Suprapubic skin (tissue), 4 donors: ENCODE measurements at regions not wholly inside any gene's neighbourhood (a gene's known extent, or its start where the extent isn't known, plus 50 kb on each side); places are given as distances from the start of the nearest gene placed in this dataset.

Experiments
- DNase-seq, 2 donors: peaks; one replicate each; pipeline ENCODE4 v3.0.0-alpha.2; 2019; ENCODE audit warnings: low spot score in 2 of 2
- H3K27ac ChIP-seq: fragments of 200-600 bp; sonication (generic); one replicate; pipeline ENCODE4 v1.5.1; 2019
- H3K27me3 ChIP-seq: fragments of 200-600 bp; sonication (generic); one replicate; pipeline ENCODE4 v1.5.1; 2019
- H3K36me3 ChIP-seq: fragments of 200-600 bp; sonication (generic); one replicate; pipeline ENCODE4 v1.5.1; 2019
- H3K4me1 ChIP-seq: fragments of 200-600 bp; sonication (generic); one replicate; pipeline ENCODE4 v1.5.1; 2019
- H3K4me3 ChIP-seq: fragments of 200-600 bp; sonication (generic); one replicate; pipeline ENCODE4 v1.5.1; 2019; ENCODE audit warnings: mild to moderate bottlenecking
- H3K9me3 ChIP-seq: fragments of 200-600 bp; sonication (generic); one replicate; pipeline ENCODE4 v1.5.1; 2019
- EP300 ChIP-seq: sonication (generic); formaldehyde crosslinking; IDR thresholded peaks from one replicate; pipeline ENCODE4 v1.6.1; 2017; ENCODE audit warnings: antibody characterized with exemption
- POLR2A ChIP-seq, 2 donors: fragments of 450-650 bp; IDR thresholded peaks; one replicate each; pipeline ENCODE4 v1.6.1; 2017; ENCODE audit warnings: antibody characterized with exemption in 2 of 2, mild to moderate bottlenecking in 2 of 2, moderate library complexity in 2 of 2
- POLR2AphosphoS5 ChIP-seq, 3 donors: sonication (generic); formaldehyde crosslinking; IDR thresholded peaks; one replicate each; pipeline ENCODE4 v1.6.1; 2017; ENCODE audit warnings: antibody characterized with exemption in 3 of 3
- WGBS: methylation state at CpG from one replicate; pipeline ENCODE4 v1.1.5; 2018; 5-methylcytosine and 5-hydroxymethylcytosine counted together
- TF ChIP-seq, protein P1 (sequence below), 2 donors: fragments of 200-600 bp in 1 of 2; fragments of 450-650 bp in 1 of 2; sonication (generic) in 1 of 2; IDR thresholded peaks; one replicate each; pipeline ENCODE4 v1.5.1; 2016 to 2019; ENCODE audit warnings: antibody characterized with exemption in 2 of 2, mild to moderate bottlenecking in 1 of 2, moderate library complexity in 1 of 2

DNA sequence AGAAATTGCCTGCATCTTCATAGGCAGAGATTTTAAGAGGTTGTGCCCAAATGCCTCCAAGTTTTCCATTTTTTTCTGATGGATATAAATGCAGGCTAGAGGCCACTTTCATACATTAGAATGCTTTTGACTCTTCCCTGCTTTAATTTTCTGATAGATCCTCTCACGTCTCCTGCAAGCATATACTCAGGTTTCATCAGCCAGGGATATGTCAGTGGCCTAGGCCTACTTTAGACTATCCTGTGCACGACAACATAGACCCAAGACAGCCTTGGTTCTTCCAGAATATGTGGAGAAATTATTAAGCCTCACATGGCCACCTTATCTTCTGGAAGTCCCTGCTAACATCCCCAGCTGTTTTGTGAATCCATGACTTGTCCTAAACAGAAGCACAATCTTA, 415.9 kb downstream of the TDRD15 start:
- peaks cover 14% of the 10 kb centered on the region for H3K9me3 ChIP-seq
- H3K27me3 ChIP-seq: no peaks in the 10 kb centered on the region
- H3K36me3 ChIP-seq: no peaks in the 10 kb centered on the region
- 93% methylated on average over 2 of the region's 2 CpGs for WGBS
- no peak for DNase-seq
- no peak overlapping the region for H3K4me3 ChIP-seq
- TF ChIP-seq, protein P1, sequence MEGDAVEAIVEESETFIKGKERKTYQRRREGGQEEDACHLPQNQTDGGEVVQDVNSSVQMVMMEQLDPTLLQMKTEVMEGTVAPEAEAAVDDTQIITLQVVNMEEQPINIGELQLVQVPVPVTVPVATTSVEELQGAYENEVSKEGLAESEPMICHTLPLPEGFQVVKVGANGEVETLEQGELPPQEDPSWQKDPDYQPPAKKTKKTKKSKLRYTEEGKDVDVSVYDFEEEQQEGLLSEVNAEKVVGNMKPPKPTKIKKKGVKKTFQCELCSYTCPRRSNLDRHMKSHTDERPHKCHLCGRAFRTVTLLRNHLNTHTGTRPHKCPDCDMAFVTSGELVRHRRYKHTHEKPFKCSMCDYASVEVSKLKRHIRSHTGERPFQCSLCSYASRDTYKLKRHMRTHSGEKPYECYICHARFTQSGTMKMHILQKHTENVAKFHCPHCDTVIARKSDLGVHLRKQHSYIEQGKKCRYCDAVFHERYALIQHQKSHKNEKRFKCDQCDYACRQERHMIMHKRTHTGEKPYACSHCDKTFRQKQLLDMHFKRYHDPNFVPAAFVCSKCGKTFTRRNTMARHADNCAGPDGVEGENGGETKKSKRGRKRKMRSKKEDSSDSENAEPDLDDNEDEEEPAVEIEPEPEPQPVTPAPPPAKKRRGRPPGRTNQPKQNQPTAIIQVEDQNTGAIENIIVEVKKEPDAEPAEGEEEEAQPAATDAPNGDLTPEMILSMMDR (IDR thresholded peaks at IDR 0.05): no peak
- TF ChIP-seq POLR2A (IDR thresholded peaks at IDR 0.05) (no peak), EP300 (no peak), POLR2AphosphoS5 (IDR thresholded peaks at IDR 0.05) (no peak)
- no peak overlapping the region for H3K27ac ChIP-seq
- H3K4me1 ChIP-seq: no peaks in the 10 kb centered on the region

DNA sequence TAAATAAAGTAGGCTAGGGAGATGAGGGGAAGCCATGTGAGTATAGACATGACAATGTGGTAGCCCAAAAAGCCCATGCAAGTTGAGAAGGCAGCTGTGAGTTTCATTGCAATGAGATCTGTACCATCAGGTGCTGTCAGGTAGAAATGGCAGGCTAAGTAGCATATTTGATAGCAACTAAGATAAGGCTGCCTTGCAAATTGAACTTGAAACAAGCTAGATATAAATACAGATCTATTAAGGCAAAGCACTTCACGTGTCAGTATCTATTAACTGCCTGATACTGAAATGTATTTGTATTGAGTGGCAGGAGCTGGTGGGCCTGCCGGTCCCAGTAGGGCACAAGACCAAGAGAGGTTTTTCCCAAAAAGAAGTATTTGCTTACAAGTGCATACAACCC, 419.9 kb downstream of the TDRD15 start:
- Histone ChIP-seq H3K27ac (no peak overlapping the region), H3K4me1 (no peaks in the 10 kb centered on the region), H3K4me3 (no peak overlapping the region), H3K36me3 (no peaks in the 10 kb centered on the region), H3K27me3 (no peaks in the 10 kb centered on the region), H3K9me3 (no peaks in the 10 kb centered on the region)
- 77% methylated on average over 2 of the region's 2 CpGs for WGBS
- no peak for DNase-seq
- TF ChIP-seq, protein P1 (IDR thresholded peaks at IDR 0.05): no peak
- TF ChIP-seq POLR2A (IDR thresholded peaks at IDR 0.05) (no peak), POLR2AphosphoS5 (IDR thresholded peaks at IDR 0.05) (no peak), EP300 (no peak)

DNA sequence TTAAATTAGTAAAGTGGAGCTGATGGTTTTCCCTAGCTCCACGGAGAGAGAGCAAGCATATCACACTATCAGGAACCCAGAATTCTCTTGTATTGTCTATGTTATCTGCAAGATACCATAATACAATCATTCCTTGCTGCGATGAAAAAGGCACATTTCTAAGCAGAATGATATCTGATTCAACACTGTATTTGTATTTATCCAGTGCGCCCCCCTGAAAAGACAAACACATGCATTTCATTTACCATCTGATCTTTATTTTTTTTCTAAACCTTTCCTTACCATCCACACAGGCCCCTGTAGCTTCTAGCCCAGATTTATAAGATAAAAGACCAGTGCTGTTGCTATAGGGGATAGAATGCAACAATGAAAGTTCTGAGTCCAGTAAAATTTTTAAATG, 420.6 kb downstream of the TDRD15 start:
- Histone ChIP-seq H3K4me3 (no peak overlapping the region), H3K36me3 (no peaks in the 10 kb centered on the region), H3K4me1 (no peaks in the 10 kb centered on the region), H3K27ac (no peak overlapping the region), H3K9me3 (no peaks in the 10 kb centered on the region), H3K27me3 (no peaks in the 10 kb centered on the region)
- no peak for DNase-seq
- TF ChIP-seq POLR2A (IDR thresholded peaks at IDR 0.05): no peak
- TF ChIP-seq POLR2AphosphoS5 (IDR thresholded peaks at IDR 0.05): no peak
- TF ChIP-seq EP300: no peak
- TF ChIP-seq, protein P1 (IDR thresholded peaks at IDR 0.05): no peak
- 80% methylated on average over 3 of the region's 3 CpGs for WGBS

DNA sequence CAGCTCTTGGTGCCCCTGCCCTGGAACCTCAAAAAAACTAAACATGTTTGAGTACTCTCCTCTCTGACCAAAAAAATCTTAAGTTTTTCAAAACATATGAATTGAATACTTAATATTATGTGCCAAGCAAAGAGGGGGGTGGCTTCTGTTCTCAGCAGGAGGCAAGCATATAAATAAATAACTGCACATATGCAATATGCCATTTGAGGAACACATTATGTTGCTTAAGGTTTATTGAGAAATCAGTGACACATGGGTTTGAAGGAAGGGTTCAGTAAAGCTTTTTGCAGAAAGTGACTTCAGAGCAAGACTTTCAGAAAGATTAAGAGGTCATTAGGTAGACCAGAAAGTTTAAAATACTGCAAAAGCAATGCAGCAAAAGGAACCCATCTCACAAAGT, 429.2 kb downstream of the TDRD15 start:
- Histone ChIP-seq H3K4me3 (no peak overlapping the region), H3K36me3 (no peaks in the 10 kb centered on the region), H3K27me3 (no peaks in the 10 kb centered on the region), H3K27ac (no peak overlapping the region), H3K4me1 (no peaks in the 10 kb centered on the region), H3K9me3 (no peaks in the 10 kb centered on the region)
- TF ChIP-seq, protein P1 (IDR thresholded peaks at IDR 0.05): no peak
- TF ChIP-seq POLR2A (IDR thresholded peaks at IDR 0.05) (no peak), POLR2AphosphoS5 (IDR thresholded peaks at IDR 0.05) (no peak), EP300 (no peak)
- DNase-seq: no peak

DNA sequence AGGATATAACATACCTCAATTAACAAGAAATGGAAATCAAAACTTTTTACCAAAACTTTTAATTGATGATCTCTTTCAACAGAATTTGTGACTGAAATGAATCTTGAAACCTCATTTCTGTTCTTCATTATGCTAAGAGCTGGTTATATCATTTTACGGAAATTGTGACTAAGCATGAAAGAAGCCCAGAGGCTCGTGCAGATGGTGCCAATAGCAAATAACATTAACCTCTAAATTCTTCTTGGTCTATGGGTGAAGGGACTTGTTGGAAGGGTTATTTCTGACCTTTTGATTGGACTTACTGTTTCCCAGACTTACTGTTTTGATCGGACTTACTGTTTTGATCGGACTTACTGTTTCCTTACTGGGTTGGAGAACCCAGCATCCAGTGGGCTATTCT, 435.6 kb downstream of the TDRD15 start:
- Histone ChIP-seq H3K9me3 (no peaks in the 10 kb centered on the region), H3K4me3 (no peak overlapping the region), H3K4me1 (no peaks in the 10 kb centered on the region), H3K27ac (no peak overlapping the region), H3K27me3 (no peaks in the 10 kb centered on the region), H3K36me3 (no peaks in the 10 kb centered on the region)
- TF ChIP-seq POLR2A (IDR thresholded peaks at IDR 0.05): no peak
- 68% methylated on average over 4 of the region's 4 CpGs for WGBS
- DNase-seq: no peak

DNA sequence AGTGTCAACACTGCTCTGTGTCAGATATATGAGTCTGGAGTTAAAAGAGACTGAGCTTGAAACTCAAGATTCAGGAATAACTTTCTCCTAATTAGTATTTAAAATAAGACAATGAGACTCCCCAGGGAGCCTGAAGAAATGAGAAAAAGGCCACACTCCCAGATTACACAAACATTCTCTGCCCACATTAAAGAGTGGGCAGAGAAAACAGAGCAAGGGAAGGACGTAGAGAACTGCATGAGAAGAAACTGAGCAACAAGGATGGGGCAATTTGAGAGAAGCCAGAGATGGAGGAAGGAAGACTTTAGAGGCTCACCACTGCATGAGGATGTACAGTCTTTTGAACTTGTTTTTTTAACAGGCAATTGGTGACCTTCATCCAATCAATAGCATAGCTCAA, 438.2 kb downstream of the TDRD15 start:
- Histone ChIP-seq H3K27me3 (no peaks in the 10 kb centered on the region), H3K4me1 (no peaks in the 10 kb centered on the region), H3K4me3 (no peak overlapping the region), H3K9me3 (no peaks in the 10 kb centered on the region), H3K27ac (no peak overlapping the region), H3K36me3 (no peaks in the 10 kb centered on the region)
- DNase-seq: no peak
- 50% methylated on average over 1 of the region's 1 CpG for WGBS
- TF ChIP-seq, protein P1 (IDR thresholded peaks at IDR 0.05): no peak
- no peak for TF ChIP-seq POLR2A (IDR thresholded peaks at IDR 0.05)
- no peak for TF ChIP-seq EP300
- no peak for TF ChIP-seq POLR2AphosphoS5 (IDR thresholded peaks at IDR 0.05)
